Astrocyte of the cerebellum (primary cell): ENCODE measurements at regions not wholly inside any gene's neighbourhood (a gene's known extent, or its start where the extent isn't known, plus 50 kb on each side); places are given as distances from the start of the nearest gene placed in this dataset.

Experiments
- DNase-seq: peaks from one replicate; pipeline ENCODE4 v3.0.0-alpha.2; 2011; ENCODE audit warnings: low read depth
- H3K4me3 ChIP-seq: 2 replicates; pipeline ENCODE4 v1.5.1; 2011; ENCODE audit warnings: mild to moderate bottlenecking, low read depth, low read length, moderate library complexity
- in situ Hi-C: cut with HindIII; loops from 2 replicates; pipeline ENCODE4 v1.10.0; 2017; ENCODE audit warnings: low sequenced_read_pairs
- TF ChIP-seq, protein P1 (sequence below): IDR thresholded peaks from 2 replicates; pipeline ENCODE4 v1.5.1; 2012; ENCODE audit warnings: low read length, low read depth, moderate library complexity, mild to moderate bottlenecking; ENCODE audit errors: missing control alignments

DNA sequence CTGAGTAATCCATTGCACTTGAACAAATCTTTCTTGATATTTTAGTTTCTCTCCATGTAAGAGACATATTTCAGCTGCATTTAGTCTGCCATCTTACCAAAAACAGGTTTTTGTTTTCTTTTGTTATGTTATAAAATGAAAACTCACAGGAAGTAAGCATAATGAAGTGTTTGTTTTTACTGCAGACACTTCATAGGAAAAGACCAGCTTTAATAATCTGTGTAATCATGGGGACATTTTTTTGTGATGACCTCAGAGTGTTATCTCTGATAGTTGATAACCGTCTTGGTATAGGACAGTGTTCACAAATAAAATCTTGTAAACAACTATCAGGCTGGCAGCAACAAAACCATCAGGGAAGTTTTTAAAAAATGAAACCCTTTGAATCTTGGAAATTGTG, 266.2 kb upstream of the OR4E1 start:
- DNase-seq, result no peak
- no peak overlapping the region for H3K4me3 ChIP-seq
- in situ Hi-C loops, result no loop called here
- TF ChIP-seq, protein P1, sequence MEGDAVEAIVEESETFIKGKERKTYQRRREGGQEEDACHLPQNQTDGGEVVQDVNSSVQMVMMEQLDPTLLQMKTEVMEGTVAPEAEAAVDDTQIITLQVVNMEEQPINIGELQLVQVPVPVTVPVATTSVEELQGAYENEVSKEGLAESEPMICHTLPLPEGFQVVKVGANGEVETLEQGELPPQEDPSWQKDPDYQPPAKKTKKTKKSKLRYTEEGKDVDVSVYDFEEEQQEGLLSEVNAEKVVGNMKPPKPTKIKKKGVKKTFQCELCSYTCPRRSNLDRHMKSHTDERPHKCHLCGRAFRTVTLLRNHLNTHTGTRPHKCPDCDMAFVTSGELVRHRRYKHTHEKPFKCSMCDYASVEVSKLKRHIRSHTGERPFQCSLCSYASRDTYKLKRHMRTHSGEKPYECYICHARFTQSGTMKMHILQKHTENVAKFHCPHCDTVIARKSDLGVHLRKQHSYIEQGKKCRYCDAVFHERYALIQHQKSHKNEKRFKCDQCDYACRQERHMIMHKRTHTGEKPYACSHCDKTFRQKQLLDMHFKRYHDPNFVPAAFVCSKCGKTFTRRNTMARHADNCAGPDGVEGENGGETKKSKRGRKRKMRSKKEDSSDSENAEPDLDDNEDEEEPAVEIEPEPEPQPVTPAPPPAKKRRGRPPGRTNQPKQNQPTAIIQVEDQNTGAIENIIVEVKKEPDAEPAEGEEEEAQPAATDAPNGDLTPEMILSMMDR, result no peak

DNA sequence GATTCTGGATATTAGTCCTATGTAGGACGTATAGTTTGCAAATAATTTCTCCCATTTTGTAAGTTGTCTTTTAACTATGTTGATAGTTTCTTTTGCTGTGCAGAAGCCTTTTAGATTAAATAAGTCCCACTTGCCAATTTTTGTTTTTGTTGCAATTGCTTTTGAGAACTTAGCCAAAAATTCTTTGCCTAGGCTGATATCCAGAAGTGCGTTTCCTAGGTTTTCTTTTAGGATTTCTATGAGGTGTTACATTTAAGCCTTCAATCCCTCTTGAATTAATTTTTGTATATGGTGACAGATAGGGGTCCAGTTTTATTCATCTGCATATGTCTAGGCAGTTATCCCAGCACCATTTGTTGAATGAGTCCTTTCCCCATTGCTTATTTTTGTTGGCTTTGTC, 264.4 kb upstream of the OR4E1 start:
- no peak for DNase-seq
- TF ChIP-seq, protein P1, result no peak
- in situ Hi-C loops, result no loop called here
- H3K4me3 ChIP-seq, result no peak overlapping the region

DNA sequence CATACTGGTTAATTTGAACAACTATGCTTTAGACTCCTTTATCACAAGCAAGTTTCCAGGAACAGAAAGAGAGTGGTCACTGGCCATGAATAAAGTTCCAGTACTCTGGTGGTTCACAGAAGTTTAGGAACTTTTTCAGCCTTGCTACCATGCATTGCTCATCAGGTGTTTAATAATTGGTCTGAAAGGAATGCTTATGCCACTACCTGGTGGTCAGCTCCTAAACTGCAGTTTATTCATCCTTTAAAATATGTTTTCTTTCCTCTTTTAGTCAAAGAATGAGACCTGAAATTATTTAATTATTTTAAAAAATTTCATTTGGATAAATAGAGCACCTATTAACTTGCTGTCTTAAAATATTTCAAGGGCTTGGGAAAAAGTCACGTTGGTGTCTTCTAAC, 260.1 kb upstream of the OR4E1 start:
- no peak overlapping the region for H3K4me3 ChIP-seq
- in situ Hi-C loops, result no loop called here
- no peak for DNase-seq
- TF ChIP-seq, protein P1, result peak; percentile 22

DNA sequence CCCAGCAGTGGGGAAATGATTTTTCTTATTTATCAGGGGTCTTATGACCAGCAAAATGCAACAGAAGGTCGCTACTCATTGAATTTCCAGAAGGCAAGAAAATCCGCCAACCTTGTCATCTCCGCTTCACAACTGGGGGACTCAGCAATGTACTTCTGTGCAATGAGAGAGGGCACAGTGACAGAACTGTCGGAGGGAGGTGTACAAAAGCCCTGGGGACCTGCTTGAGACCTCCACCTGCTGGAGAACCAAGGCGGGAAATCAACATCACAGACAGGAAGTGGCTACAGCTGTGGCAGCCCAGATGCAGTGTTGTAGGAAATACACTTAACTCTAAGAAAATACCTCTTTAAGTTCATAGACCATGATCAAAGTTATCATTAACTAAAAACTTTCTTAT, 250.9 kb upstream of the OR4E1 start:
- in situ Hi-C loops, result no loop called here
- TF ChIP-seq, protein P1, result no peak
- no peak for DNase-seq
- no peak overlapping the region for H3K4me3 ChIP-seq

DNA sequence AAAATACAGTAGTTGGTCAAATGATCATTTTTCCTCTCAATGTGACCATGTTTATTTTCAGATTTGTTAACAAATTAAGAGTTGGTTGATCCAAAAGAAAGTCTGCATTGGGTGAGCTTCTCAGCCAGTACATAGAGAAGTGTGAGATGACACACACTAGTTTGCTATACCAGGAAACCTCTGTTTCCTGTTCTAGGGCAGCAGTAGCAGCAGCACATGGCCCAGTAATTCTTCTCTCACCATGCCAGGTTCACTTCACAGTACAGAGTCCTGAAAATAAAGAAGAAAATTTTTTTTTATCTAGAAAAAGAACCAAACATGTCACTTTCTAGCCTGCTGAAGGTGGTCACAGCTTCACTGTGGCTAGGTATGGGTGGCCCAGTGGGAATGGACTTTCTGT, 250.2 kb upstream of the OR4E1 start:
- in situ Hi-C loops, result no loop called here
- TF ChIP-seq, protein P1, result no peak
- DNase-seq, result no peak
- no peak overlapping the region for H3K4me3 ChIP-seq

DNA sequence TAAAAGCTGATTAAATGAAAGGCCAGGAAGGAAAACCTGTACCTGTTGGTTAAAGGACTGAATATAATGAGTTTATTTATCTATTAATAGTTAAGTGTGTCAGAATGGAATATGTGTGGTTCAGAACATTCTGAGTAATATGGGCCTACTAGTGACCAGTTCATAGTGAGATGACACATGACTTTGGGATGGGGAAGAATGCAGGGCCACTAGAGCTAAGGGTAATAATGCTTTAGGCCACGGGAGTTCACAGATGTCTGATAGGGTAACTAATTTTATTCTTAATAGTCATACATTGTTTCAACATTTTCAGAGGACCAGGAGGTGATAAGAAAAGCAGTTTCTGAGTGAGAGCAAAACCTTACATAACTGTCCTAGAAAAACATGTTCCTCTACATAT, 247.8 kb upstream of the OR4E1 start:
- no peak overlapping the region for H3K4me3 ChIP-seq
- in situ Hi-C loops, result no loop called here
- TF ChIP-seq, protein P1, result no peak
- DNase-seq, result no peak

DNA sequence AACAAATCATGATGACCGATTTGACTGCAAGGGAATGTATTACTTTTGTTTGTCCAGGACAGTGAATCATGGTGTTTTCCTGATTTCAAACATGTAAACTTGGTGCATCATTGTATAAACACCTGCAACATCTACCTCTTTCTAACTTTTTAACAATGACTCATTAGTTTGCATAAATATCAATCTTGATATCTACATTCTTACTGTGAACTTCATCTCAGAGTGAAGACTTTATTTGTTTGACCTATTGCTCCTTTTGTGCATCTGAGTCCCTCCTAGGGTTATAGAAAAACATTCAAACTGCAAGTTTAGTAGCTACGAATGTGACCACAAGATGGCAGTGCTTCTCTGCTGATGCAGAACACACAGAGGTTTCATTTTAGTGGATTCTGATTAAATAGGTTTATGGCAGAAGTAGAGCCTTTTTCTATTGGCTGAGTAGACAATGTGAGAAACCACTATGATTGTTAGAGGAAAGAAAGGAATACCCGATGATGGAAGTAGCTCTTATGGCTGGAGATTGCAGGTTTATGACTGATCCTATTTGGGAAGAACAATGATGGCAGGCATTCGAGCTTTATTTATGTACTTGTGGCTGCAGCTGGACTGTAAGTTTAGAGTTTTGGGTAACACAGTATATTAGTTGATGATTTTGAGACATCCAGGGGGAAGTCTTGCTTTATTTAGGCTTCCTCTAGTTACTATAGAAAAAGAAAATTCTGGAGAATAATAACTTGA, 244.2 kb upstream of the OR4E1 start:
- TF ChIP-seq, protein P1, result peak; percentile 89
- no peak overlapping the region for H3K4me3 ChIP-seq
- DNase-seq, result peak; percentile 22
- in situ Hi-C loops, result no loop called here
